ENCODE measurements at regions not wholly inside any gene's neighbourhood (a gene's known extent, or its start where the extent isn't known, plus 50 kb on each side); places are given as distances from the start of the nearest gene placed in this dataset.
"Not testable (repeated sequence)": the region's sequence is repeated elsewhere in the genome, so short reads cannot be mapped to it uniquely, and the experiment has no call there.

DNA sequence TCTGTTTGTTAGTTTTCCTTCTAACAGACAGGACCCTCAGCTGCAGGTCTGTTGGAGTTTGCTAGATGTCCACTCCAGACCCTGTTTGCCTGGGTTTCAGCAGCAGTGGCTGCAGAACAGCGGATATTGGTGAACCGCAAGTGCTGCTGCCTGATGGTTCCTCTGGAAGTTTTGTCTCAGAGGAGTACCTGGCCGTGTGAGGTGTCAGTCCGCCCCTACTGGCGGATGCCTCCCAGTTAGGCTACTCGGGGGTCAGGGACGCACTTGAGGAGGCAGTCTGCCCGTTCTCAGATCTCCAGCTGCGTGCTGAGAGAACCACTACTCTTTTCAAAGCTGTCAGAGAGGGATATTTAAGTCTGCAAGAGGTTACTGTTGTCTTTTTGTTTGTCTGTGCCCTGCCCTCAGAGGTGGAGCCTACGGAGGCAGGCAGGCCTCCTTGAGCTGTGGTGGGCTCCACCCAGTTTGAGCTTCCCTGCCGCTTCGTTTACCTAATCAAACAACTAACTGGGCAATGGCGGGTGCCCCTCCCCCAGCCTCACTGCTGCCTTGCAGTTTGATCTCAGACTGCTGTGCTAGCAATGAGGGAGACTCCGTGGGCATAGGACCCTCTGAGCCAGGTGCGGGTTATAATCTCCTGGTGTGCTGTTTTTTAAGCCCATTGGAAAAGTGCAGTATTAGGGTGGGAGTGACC lies 634.3 kb upstream of the CHD1 start:
- CTCF ChIA-PET (ENCODE audit: unreplicated experiment); H3K9me3 ChIP-seq (ENCODE audit: low read length); H3K9me2 ChIP-seq (ENCODE audit: insufficient read depth, low read length); H3K27ac ChIP-seq (ENCODE audit: low read depth, low read length, poor library complexity, severe bottlenecking); H2AFZ ChIP-seq (ENCODE audit: low read length); H3K36me3 ChIP-seq (ENCODE audit: insufficient read depth, low read length); POLR2A ChIA-PET; H3K79me2 ChIP-seq (ENCODE audit: insufficient read depth, low read depth, low read length); H4K20me1 ChIP-seq (ENCODE audit: insufficient read depth, low read length); H3K4me3 ChIP-seq (ENCODE audit: low read depth, low read length, poor library complexity, severe bottlenecking); DNase-seq (ENCODE audit: low spot score); BruUV-seq (replicated peaks); intact Hi-C loops (cut with micrococcal nuclease; ENCODE audit: unreplicated experiment); H3K4me2 ChIP-seq (ENCODE audit: low read length); H3K4me1 ChIP-seq (ENCODE audit: insufficient read depth, low read length, poor library complexity, severe bottlenecking): not testable (repeated sequence)

DNA sequence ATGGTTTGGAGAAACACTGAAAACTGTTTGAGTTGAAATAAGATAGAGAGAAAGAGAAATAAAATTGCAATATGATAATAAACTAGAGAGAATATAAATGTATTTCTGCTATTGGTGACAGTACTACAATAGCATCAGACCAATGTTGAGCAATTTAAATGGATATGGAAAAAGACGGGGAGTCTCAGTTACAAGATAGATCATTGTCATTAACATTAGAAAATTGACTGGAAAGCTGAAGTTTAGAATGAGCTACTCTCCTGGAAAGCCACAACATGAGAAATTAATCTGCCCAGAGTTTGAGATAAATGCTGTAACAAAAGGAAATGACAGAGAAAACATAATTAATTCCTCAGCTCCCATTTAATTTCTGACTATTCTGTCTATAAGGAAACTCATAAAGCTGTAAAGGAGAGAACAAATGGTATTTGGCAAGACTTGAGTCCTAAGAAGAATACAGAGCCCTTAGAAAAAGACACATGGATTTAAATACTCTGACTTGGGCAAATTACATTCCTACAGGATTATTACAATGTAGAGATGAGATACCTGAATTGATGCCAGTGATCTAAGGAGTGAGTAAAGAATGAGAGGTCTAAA lies 624.5 kb upstream of the CHD1 start:
- POLR2A ChIA-PET, result interaction anchor here (0.6 kb wide), 1 partner anchor 631 kb away, joined by 3 read pairs; no protein-coding TSS in a partner anchor
- no peak for DNase-seq (ENCODE audit: low spot score)
- intact Hi-C loops (cut with micrococcal nuclease; ENCODE audit: unreplicated experiment), result no loop called here
- H3K4me3 ChIP-seq (ENCODE audit: low read depth, low read length, poor library complexity, severe bottlenecking), result no peak overlapping the region
- H3K4me1 ChIP-seq (ENCODE audit: insufficient read depth, low read length, poor library complexity, severe bottlenecking), result no peaks in the 10 kb centered on the region
- no peaks in the 10 kb centered on the region for H3K79me2 ChIP-seq (ENCODE audit: insufficient read depth, low read depth, low read length)
- no peak overlapping the region for H2AFZ ChIP-seq (ENCODE audit: low read length)
- H3K36me3 ChIP-seq (ENCODE audit: insufficient read depth, low read length), result no peaks in the 10 kb centered on the region
- TF ChIP-seq, protein P1, sequence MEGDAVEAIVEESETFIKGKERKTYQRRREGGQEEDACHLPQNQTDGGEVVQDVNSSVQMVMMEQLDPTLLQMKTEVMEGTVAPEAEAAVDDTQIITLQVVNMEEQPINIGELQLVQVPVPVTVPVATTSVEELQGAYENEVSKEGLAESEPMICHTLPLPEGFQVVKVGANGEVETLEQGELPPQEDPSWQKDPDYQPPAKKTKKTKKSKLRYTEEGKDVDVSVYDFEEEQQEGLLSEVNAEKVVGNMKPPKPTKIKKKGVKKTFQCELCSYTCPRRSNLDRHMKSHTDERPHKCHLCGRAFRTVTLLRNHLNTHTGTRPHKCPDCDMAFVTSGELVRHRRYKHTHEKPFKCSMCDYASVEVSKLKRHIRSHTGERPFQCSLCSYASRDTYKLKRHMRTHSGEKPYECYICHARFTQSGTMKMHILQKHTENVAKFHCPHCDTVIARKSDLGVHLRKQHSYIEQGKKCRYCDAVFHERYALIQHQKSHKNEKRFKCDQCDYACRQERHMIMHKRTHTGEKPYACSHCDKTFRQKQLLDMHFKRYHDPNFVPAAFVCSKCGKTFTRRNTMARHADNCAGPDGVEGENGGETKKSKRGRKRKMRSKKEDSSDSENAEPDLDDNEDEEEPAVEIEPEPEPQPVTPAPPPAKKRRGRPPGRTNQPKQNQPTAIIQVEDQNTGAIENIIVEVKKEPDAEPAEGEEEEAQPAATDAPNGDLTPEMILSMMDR (conservative IDR thresholded peaks at IDR 0.05; ENCODE audit: low read length), result no peak
- TF ChIP-seq EZH2phosphoT487 (IDR thresholded peaks at IDR 0.05; ENCODE audit: borderline replicate concordance, low read depth, low read length), result no peak
- H3K9me2 ChIP-seq (ENCODE audit: insufficient read depth, low read length), result no peaks in the 10 kb centered on the region
- H3K9me3 ChIP-seq (ENCODE audit: low read length), result no peaks in the 10 kb centered on the region
- no peak overlapping the region for H3K27ac ChIP-seq (ENCODE audit: low read depth, low read length, poor library complexity, severe bottlenecking)
- BruUV-seq (replicated peaks), result no TSS peak
- CTCF ChIA-PET (ENCODE audit: unreplicated experiment), result no interaction called here
- no peaks in the 10 kb centered on the region for H4K20me1 ChIP-seq (ENCODE audit: insufficient read depth, low read length)
- no peak overlapping the region for H3K4me2 ChIP-seq (ENCODE audit: low read length)

DNA sequence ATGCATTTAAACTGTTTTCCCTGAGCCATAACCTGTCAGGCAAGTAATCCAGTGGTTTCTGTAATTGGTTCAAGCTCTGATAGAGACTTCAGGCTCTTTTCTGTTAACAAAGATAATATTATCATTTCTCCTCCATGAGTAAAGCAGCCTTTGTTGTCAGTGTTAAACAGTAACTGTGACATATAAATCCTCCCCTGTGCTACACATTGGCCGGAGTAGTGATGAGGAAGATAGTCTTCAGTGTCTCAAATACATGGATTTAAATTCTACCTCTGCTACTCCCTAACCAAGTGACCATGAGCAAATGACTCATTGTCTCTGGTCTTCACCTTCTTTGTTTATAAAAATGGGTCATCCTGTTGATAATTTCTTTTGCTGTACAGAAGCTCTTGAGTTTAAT lies 615.5 kb upstream of the CHD1 start:
- Histone ChIP-seq H3K27ac (ENCODE audit: low read depth, low read length, poor library complexity, severe bottlenecking) (no peak overlapping the region), H3K79me2 (ENCODE audit: insufficient read depth, low read depth, low read length) (no peaks in the 10 kb centered on the region), H4K20me1 (ENCODE audit: insufficient read depth, low read length) (no peaks in the 10 kb centered on the region), H3K4me2 (ENCODE audit: low read length) (no peak overlapping the region), H2AFZ (ENCODE audit: low read length) (no peak overlapping the region), H3K4me3 (ENCODE audit: low read depth, low read length, poor library complexity, severe bottlenecking) (no peak overlapping the region), H3K9me2 (ENCODE audit: insufficient read depth, low read length) (no peaks in the 10 kb centered on the region), H3K9me3 (ENCODE audit: low read length) (no peaks in the 10 kb centered on the region), H3K36me3 (ENCODE audit: insufficient read depth, low read length) (no peaks in the 10 kb centered on the region), H3K4me1 (ENCODE audit: insufficient read depth, low read length, poor library complexity, severe bottlenecking) (no peaks in the 10 kb centered on the region)
- ChIA-PET POLR2A (interaction anchor here (0.6 kb wide), 1 partner anchor 146 kb away, joined by 5 read pairs; no protein-coding TSS in a partner anchor), CTCF (ENCODE audit: unreplicated experiment) (no interaction called here)
- no peak for DNase-seq (ENCODE audit: low spot score)
- intact Hi-C loops (cut with micrococcal nuclease; ENCODE audit: unreplicated experiment), result no loop called here
- no peak for TF ChIP-seq EZH2phosphoT487 (IDR thresholded peaks at IDR 0.05; ENCODE audit: borderline replicate concordance, low read depth, low read length)
- TF ChIP-seq, protein P1 (conservative IDR thresholded peaks at IDR 0.05; ENCODE audit: low read length), result no peak
- BruUV-seq (replicated peaks), result no TSS peak
